NCI-H146 (cell line): ENCODE measurements at regions not wholly inside any gene's neighbourhood (a gene's known extent, or its start where the extent isn't known, plus 50 kb on each side); places are given as distances from the start of the nearest gene placed in this dataset.
A peak's percentile ranks its signal among the peaks of the same experiment; 100 is the strongest.
"Not testable (repeated sequence)": the region's sequence is repeated elsewhere in the genome, so short reads cannot be mapped to it uniquely, and the experiment has no call there.

Source experiments
- DNase-seq: peaks from one replicate; lab custom pipeline; 2025; lab: John Stamatoyannopoulos, UW

DNA sequence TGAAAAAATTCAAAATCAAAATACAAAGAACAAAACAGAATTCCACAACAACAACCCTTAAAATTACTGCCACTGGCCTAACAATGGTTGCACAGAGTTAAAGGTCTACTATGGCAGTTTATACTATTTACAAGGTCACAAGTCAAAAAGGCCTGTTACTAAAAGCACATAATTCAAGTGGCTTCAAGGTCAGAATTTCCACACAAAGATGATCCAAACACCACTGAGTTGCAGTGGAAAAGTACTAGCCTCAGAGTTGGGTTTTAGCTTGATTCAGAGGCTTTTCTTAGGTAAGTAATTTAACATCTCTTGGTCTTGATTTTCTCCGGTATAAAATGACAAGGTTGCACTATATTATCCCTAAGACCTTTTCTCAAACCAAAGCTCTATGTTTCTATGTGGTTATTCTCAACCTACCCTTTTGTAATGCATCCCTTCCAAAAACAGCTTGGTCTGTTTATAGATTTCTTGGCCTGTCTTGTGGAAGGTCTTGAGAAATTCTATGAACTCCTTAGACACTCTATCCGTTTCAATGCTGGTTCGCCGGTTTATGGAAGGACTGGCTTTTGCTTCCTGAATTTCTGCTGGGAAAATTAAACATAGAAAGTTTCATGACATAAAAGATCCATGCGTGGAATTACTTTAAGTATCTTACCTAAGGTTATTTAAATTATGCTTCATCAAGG, 69.5 kb downstream of the MDH2 start:
- not testable (repeated sequence) for DNase-seq

DNA sequence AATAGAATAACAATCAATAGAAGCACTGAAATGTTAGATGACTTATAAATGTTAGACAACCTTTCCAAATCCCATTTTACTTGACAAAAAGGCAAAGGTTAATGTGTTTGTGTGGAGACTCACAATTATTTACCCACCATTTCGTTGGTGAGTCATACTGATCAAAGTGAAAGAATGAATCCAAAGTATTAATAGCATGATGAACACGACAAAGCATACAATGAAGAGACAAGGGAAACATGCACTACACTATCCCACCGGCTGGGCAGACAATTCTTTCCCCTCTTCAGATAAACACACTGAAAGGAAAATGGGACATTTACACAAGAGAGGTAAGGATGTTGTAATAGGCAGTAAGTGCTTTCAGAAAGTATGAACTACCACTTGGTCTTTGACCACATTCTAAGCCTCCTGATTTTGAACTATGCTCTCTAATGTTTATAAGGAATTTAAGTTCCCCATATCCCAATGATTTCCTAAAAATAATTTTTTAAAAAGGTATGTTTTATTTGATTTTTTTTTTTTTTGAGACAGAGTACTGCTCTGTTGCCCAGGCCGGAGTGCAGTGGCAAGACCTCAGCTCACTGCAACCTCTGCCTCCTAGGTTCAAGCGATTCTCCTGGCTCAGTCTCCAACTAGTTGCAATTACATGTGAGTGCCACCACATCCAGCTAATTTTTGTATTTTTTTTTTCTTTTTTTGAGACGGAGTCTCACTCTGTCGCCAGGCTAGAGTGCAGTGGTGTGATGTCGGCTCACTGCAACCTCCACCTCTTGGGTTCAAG, 70.5 kb downstream of the MDH2 start:
- DNase-seq, result peak; percentile 50

DNA sequence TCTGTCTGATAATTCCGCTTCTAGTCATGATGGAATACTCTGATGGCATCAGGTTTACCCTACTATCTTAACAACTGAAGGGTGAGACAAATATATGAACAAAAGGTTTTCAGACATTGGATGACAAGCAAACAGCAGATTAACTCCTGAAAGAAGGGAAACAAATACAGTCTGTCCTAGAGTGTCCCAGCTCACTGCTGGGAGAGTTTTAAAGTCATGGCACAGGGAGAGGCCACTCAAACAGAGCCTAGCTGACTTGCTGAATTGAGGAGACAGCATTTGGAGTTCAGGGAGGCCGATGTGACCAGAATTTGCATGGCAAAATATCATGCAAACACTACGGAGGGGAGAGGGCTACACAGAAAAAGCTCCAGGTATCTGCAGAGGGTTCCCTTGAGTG, 73.1 kb downstream of the MDH2 start:
- DNase-seq, result peak; percentile 15

DNA sequence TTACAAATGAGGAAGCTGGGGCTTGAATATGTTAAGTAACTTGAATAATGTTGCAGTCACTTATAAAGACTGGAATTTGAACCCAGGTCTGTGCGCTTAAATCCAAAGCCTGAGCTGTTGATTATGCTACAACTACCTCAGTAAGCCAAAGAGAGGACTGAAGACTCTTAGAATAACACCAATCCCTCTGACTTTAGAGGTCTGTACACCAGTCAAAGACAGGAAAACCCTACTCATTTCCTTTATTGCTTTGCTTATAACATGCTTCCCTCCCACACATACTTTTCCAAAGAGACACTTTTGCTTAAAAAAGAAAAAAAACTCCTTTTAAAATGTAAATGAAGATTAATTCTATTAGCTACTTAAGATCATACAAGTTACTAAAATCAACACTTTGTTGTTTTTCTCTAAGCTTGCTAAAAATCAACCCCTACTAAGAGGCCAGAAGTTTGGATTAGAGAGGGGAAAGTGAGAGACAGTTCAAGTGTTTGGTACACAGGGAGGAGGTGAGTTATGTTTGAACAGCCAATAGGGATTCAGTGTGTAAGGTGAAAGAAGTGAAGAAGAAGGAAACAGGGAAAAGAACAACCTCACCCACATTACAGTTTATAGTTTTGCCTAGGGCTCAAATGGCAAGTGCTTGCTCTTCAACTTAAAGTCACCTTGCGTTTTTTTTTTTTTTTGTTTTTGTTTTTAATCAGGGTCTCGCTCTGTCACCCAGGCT, 74.8 kb downstream of the MDH2 start:
- DNase-seq, result no peak

DNA sequence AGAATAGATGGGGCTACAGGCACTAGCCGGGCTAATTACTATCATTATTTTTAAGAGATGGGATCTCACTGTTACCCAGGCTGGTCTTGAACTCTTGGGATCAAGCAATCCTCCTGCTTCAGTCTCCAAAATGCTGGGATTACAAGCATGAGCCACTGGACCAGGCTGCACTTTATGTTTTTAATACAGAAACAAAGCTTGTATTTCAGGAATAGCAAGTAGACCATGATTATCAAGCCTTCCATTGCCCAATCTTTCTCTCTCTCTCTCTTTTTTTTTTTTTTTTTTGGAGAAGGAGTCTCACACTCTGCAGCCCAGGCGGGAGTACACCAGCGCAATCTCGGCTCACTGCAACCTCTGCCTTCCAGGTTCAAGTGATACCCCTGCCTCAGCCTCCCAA, 75.4 kb downstream of the MDH2 start:
- no peak for DNase-seq

DNA sequence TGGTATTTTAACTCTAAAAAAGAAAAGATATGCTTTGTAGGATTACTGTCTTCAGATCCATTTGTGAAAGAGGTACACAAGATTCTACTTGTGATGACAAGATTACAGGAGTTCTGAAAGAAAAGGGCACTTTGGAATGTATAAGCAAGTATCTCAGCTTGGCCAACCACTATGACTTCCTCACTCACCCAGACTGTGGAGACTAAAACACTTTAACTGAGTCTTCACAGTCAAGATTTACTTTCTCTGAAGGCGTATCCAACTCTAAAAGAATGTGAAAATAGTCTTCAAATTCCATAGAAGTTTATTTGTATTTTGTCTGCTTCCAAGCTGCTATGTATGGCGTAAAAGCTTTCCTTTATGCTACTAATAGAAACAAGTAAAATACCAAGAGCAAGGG, 76.1 kb upstream of the SRRM3 start:
- DNase-seq, result no peak

DNA sequence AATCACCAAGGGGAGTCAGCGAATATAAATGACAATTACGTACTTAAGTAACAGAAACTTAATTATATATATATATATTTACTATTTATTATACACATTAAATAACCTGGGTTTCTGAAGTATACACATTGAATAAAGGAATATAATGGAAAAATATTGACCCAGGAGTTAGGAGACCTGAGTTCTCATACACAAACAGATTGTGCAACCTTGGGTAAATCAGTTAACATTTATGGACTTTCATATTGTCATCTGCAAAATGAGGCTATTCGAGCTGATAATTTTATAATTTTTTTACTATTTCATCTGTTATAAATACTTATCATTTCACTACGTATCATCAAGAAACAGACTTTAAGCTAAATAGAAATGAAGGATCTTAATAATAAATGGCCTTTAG, 75.1 kb upstream of the SRRM3 start:
- no peak for DNase-seq

DNA sequence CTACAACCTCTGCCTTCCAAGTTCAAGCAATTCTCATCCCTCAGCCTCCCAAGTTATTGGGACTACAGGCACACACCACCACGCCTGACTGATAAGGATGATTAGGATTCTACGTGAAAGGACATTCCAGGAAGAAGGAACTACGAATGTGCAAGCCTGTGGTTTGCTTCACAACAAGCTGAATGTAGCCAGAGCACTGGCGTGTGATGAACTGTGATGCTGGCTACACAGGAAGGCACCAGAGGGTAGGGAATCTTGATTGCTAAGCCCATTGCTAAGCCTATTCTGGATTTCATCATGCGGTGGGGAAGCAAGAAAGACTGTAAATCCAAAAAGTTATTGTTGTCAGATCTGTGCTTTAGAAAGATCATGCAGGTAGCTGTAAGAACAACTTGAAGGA, 72.3 kb upstream of the SRRM3 start:
- no peak for DNase-seq

DNA sequence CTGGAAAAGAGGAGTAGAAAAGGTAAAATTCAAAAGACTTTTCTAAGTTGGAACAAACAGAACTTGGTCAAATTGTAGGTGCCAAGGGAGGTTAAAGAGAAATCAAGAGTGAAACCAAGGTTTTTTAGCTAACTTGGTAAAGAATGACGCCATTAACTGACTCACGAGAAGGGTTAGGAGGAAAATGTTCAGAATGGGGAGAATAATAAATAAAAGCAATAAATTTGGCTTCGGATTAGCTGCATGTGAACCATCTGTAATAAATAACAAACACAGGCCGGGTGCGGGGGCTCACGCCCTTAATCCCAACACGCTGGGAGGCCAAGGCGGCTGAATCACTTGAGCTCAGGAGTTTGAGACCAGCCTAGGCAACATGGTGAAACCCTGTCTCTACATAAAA, 71.9 kb upstream of the SRRM3 start:
- no peak for DNase-seq

DNA sequence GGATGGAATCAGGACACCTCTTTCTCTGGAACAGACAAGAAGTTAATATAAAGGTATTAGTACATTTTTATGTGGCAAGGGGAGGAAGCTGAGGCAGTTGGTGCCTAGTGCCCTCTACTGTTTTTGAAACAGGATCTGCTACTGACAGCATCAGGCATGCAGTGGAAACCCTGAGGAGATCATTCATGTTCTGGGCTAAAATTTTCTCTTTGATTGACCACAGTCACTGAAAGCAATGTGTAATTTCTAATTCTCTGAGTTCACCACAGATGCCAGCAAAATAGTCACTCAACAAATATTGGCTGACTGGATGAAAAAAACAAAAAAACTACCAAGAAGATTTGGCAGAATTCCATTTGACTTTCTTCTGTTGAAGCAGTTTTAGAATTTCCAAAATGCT, 71.0 kb upstream of the SRRM3 start:
- peak; percentile 17 for DNase-seq

DNA sequence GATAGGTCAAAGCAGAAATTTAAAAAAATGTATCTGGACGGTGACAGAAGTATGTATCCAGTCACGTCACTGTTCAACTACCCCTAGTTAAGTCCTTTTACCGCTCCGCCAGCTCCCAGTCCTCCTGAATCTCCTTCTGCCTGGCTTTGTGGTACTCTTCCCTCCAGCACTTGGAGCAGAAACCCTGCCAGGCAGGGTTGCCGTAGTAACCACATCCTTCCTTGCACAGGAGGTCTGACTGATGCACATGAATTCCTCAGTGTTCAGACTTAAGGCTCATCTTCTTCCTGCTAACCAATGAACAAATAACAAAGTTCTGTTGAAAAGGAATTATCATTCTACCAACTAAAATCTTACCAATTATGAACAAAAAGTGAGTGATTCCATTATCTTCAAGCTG, 69.8 kb upstream of the SRRM3 start:
- not testable (repeated sequence) for DNase-seq

DNA sequence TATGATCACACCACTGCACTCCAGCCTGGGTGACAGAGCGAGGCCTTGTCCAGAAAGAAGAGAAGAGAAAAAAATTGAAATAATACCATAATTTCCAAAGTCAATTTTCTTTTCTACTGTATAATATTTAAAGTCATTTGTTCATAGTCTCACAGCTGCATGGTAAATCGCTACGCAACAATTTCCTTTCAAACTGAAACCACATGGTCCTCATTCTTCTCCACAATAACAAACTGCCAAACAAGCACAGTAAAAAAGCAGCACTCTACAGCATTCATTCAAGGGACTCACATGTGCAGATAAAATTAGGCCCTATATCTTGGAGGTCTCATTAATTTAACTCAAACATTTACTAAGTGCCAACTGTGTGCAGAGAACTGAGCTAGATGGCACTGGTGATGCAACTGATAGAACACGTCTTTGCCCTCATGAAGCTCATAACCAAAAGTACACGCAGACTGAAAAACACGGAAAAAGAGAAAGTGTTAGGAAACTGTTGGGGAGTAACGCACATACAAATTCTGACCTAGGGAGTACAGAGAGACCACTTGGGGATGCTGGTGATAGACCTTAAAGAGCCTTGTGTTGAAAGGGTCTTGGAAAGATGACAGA, 68.4 kb upstream of the SRRM3 start:
- DNase-seq, result no peak

DNA sequence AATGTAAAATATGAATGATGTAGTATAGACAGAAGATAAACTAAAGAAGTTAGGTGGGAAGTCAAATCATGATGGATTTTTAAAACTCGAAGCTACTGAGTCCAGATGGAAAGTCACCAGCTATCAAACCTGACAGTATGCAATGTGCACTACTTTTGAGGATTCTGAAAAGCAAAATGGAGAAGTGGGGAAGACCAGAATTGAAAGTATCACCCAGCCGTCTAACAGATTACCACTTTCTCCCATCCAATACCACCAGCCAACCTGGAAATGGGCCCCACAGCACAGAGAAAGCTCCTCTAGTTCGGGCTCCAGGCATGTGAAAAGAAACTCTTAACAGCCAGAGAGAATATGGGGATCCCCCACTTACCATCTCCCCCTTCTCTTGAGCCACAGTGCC, 67.9 kb upstream of the SRRM3 start:
- DNase-seq, result no peak

DNA sequence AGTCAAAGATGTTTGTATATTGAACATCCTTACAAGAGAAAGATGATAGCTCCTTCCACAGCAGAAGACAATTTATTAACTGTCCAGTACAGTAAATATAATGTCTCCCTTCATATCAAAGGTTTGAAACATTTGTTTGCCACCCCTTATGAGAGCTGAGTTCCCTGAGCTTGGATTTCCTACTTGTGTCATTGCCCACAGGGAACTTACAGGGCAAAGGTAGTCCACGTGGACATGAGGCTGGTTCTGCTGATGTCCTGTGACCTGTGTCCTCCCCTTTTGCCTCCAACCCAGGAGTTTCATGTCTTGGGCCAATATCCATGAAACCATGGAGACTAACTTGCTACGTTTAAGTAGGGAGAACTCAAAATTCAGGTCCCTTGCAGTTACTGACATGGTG, 66.4 kb upstream of the SRRM3 start:
- DNase-seq, result not testable (repeated sequence)

DNA sequence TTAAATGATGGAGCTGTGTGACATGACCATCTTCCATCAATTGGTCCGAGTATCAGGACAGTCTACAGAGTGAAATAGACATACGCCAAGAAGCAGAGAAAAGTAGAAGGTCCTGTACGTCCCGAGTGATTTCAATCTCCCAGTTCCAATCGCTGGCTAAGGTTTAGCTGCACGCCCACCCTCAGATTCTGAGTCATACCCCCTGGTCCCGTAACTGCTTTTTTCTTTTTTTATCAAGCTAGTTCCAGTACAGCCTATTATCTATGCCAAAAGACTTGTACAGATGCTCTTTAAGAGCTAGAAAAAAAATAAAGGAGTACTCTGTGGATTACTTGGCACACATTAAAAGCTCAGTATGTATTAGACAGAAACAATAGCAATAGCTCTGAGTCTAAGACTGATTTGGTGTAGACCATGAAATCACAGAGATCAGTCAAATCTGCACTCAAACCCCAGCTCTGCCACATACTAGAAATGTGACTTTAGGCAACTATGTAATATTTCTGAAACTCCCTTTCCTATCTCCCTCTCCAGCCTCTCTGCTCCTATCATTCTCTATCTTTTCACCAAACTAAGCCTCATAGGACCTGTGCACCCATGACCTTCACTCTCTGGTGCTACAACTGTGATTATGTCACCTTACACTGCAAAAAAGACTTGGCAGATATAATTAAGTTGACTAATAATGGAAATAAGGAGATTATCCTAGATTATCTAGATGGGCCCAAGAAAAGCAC, 63.0 kb upstream of the SRRM3 start:
- DNase-seq, result not testable (repeated sequence)

DNA sequence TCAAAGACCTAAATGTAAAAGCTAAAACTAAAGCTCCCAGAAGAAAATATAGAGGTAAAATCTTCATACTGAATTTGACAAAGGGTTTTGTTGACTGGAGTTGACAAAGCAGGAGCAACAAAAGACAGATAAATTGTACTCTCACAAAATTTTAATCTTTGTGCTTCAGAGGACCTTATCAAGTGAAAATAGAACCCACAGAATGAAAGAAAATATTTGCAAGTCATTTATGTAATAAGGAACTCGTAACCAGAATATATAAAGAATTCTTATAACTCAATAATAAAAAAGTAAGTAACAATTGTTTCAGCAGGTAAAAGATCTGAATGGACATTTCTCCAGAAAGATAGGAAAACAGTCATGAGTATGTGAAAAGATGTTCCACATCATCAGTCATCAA, 62.0 kb upstream of the SRRM3 start:
- DNase-seq, result no peak

DNA sequence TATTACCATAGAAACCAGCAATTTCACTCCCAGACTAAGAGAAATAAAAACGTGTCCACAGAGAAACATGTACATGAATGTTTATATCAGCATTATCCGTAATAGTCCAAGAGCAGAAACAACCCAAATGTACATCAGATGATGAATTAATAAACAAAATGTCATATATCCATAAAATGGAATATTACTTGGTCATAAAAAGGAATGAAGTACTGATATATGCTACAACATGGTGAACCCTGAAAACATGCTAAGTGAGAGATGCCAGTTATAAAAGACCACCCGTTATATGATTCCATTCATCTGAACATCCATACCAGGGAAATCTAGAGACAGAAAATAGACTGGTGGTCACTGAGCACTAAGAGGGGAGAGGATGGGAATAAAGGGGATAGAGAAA, 61.4 kb upstream of the SRRM3 start:
- not testable (repeated sequence) for DNase-seq

DNA sequence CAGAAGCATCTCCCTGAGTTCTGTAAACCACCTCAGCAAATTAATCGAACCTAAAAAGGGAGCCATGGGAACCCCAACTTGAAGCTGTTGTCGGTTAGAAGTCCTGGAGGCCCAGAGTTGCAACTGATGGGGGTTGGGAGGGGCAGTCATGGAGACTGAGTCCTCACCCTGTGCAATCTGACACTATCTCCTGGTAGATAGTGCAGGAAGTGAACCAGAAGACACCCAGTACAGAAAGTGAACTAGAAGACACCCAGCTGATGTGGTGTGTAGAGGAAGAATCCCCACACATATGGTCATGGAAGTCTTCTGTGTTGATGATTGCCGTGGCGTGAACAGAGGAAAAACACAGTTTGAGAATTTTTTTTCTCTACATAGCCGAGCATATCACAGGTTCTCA, 58.8 kb upstream of the SRRM3 start:
- DNase-seq, result no peak

DNA sequence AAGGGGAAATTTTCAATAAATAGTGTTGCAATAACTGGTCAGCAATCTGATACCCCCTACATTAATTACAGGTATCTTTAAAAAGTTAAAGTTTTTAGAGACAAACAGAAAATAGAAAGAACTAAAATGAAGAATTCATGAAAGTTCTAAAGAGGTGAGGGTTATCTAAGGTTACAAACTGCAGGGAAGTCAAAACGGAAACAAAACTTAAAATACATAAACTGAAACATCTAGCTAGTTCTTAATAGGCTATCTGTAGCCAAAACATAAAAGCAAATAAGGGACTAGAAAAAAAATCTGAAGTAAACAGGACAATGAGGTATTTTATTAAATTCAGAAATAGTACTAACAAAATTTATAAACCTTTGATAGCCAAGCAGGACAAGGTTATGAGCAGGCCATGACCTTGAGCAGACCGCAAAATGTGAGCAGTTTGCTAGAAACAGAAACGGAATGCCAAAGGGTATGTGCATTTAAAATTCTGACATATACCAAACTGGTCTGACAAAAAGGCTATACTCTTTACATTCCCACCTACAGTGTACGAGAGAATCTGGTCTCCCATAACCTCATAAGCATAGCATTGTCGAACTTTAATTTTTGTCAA, 56.9 kb upstream of the SRRM3 start:
- DNase-seq, result not testable (repeated sequence)

DNA sequence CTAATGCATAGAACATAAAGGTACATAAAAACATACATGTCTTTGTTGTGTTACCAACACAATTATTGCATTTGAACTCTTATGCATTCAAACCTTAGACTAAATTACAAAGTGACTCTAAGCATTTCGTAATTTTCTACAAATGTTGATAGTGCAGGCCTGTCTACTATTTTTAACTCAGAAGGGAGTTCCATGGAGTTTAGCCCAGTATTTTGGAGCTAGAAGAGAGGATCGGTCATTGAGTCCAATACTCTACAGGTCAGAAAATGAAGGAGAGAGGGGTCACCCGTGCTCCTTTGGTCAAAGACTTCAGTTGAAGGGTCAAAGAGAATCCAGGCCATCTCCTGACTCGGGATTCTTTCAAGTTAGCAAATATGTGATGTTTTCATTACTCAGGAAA, 55.3 kb upstream of the SRRM3 start:
- DNase-seq, result no peak

DNA sequence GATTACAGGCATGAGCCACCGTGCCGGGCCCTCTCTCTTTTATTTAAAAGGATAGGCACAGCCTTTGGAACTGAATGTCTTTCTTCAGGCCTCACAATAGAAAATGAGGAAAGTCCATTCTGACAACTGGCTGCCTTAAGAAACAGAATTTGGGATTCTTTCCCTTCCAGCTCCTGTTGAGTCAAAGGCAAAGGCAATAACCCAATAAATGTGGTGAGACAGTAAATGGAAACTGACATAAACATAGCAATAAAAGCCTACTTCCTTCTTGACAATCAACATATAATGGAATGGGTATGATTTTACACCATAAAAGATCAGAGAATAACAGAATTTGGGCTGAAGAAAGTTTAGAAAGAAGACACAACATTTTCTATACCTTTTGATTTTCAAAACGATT, 52.7 kb upstream of the SRRM3 start:
- DNase-seq, result not testable (repeated sequence)
